GM19351 (cell line): ENCODE measurements at regions not wholly inside any gene's neighbourhood (a gene's known extent, or its start where the extent isn't known, plus 50 kb on each side); places are given as distances from the start of the nearest gene placed in this dataset.
"Not testable (repeated sequence)": the region's sequence is repeated elsewhere in the genome, so short reads cannot be mapped to it uniquely, and the experiment has no call there.

Experiments
- ATAC-seq: cut with Tn5 transposase; IDR thresholded peaks from one replicate; pipeline ENCODE4 v1.9.1; 2021; ENCODE audit warnings: mild to moderate bottlenecking, moderate library complexity; ENCODE audit not compliant: unreplicated experiment

- peak; percentile 83 for ATAC-seq
These were observed 359.1 kb downstream of the BARHL2 start for GRCh38 chr1:90357995-90358394.

GRCh38 chr1:90356991-90357390 lies 360.1 kb downstream of the BARHL2 start:
- ATAC-seq: no peak

GRCh38 chr1:90356101-90356500 lies 361.0 kb downstream of the BARHL2 start:
- ATAC-seq: no peak

- ATAC-seq: no peak
These were observed 359.8 kb downstream of the ZNF326 start for GRCh38 chr1:90354704-90355103.

- no peak for ATAC-seq
These were observed 356.1 kb downstream of the ZNF326 start for GRCh38 chr1:90351019-90351418.

GRCh38 chr1:90349510-90349909 lies 354.6 kb downstream of the ZNF326 start:
- no peak for ATAC-seq

- no peak for ATAC-seq
These were observed 354.0 kb downstream of the ZNF326 start for GRCh38 chr1:90348934-90349333.

GRCh38 chr1:90348459-90348858 lies 353.5 kb downstream of the ZNF326 start:
- not testable (repeated sequence) for ATAC-seq

GRCh38 chr1:90347366-90347765 lies 352.5 kb downstream of the ZNF326 start:
- ATAC-seq: no peak

GRCh38 chr1:90346757-90347156 lies 351.8 kb downstream of the ZNF326 start:
- no peak for ATAC-seq

- ATAC-seq: peak; percentile 42
These were observed 351.4 kb downstream of the ZNF326 start for GRCh38 chr1:90346349-90346748.

- peak; percentile 47 for ATAC-seq
These were observed 350.2 kb downstream of the ZNF326 start for GRCh38 chr1:90344963-90345730.

GRCh38 chr1:90341516-90341915 lies 346.6 kb downstream of the ZNF326 start:
- no peak for ATAC-seq

- ATAC-seq: no peak
These were observed 345.7 kb downstream of the ZNF326 start for GRCh38 chr1:90340606-90341005.

GRCh38 chr1:90339811-90340210 lies 344.9 kb downstream of the ZNF326 start:
- no peak for ATAC-seq

- ATAC-seq: no peak
These were observed 341.8 kb downstream of the ZNF326 start for GRCh38 chr1:90336552-90337324.

- ATAC-seq: no peak
These were observed 340.6 kb downstream of the ZNF326 start for GRCh38 chr1:90335558-90335957.

- ATAC-seq: no peak
These were observed 339.2 kb downstream of the ZNF326 start for GRCh38 chr1:90334137-90334536.

- ATAC-seq: no peak
These were observed 330.3 kb downstream of the ZNF326 start for GRCh38 chr1:90325168-90325567.

GRCh38 chr1:90322186-90322585 lies 327.3 kb downstream of the ZNF326 start:
- ATAC-seq: no peak

- no peak for ATAC-seq
These were observed 325.0 kb downstream of the ZNF326 start for GRCh38 chr1:90319918-90320317.

- no peak for ATAC-seq
These were observed 323.5 kb downstream of the ZNF326 start for GRCh38 chr1:90318431-90318830.
